Duodenal mucosa (tissue), 2 donors: ENCODE measurements at regions not wholly inside any gene's neighbourhood (a gene's known extent, or its start where the extent isn't known, plus 50 kb on each side); places are given as distances from the start of the nearest gene placed in this dataset.

ENCODE experiments used
- H3K27ac ChIP-seq: one replicate; pipeline ENCODE4 v1.7.0; 2013; ENCODE audit warnings: low read depth, low read length
- H3K27me3 ChIP-seq, 2 donors: one replicate each; pipeline ENCODE4 v1.7.0; 2013; ENCODE audit warnings: low read length in 2 of 2, control low read depth in 1 of 2; ENCODE audit not compliant: insufficient read depth in 2 of 2, control insufficient read depth in 1 of 2
- H3K36me3 ChIP-seq, 2 donors: one replicate each; pipeline ENCODE4 v1.7.0; 2013; ENCODE audit warnings: low read length in 2 of 2, control low read depth in 1 of 2; ENCODE audit not compliant: insufficient read depth in 2 of 2, control insufficient read depth in 1 of 2
- H3K4me1 ChIP-seq, 2 donors: one replicate each; pipeline ENCODE4 v1.7.0; 2013; ENCODE audit warnings: low read length in 2 of 2, control low read depth in 1 of 2; ENCODE audit not compliant: insufficient read depth in 2 of 2, control insufficient read depth in 1 of 2
- H3K4me3 ChIP-seq, 2 donors: one replicate each; pipeline ENCODE4 v1.7.0; 2013; ENCODE audit warnings: low read length in 2 of 2, low read depth in 1 of 2
- H3K9ac ChIP-seq, 2 donors: one replicate each; pipeline ENCODE4 v1.7.0; 2013; ENCODE audit warnings: low read length in 2 of 2, low read depth in 1 of 2
- H3K9me3 ChIP-seq, 2 donors: one replicate each; pipeline ENCODE4 v1.7.0; 2013; ENCODE audit warnings: low read length in 2 of 2, control low read depth in 1 of 2; ENCODE audit not compliant: control insufficient read depth in 1 of 2

GRCh38 chr14:71833476-71833875, 98.8 kb upstream of the RGS6 start:
- Histone ChIP-seq H3K9ac (no peak overlapping the region), H3K4me3 (no peak overlapping the region), H3K4me1 (no peaks in the 10 kb centered on the region), H3K9me3 (no peaks in the 10 kb centered on the region), H3K27ac (no peak overlapping the region), H3K36me3 (no peaks in the 10 kb centered on the region), H3K27me3 (no peaks in the 10 kb centered on the region)

- Histone ChIP-seq H3K9me3 (no peaks in the 10 kb centered on the region), H3K9ac (no peak overlapping the region), H3K4me1 (no peaks in the 10 kb centered on the region), H3K27ac (no peak overlapping the region), H3K36me3 (no peaks in the 10 kb centered on the region), H3K27me3 (no peaks in the 10 kb centered on the region), H3K4me3 (no peak overlapping the region)
These were observed 97.7 kb upstream of the RGS6 start for GRCh38 chr14:71834284-71835204.

- Histone ChIP-seq H3K36me3 (no peaks in the 10 kb centered on the region), H3K9ac (no peak overlapping the region), H3K4me3 (no peak overlapping the region), H3K9me3 (no peaks in the 10 kb centered on the region), H3K4me1 (no peaks in the 10 kb centered on the region), H3K27me3 (no peaks in the 10 kb centered on the region), H3K27ac (no peak overlapping the region)
These were observed 80.0 kb upstream of the RGS6 start for GRCh38 chr14:71852181-71852580.

GRCh38 chr14:71855399-71856036, 76.7 kb upstream of the RGS6 start:
- Histone ChIP-seq H3K36me3 (no peaks in the 10 kb centered on the region), H3K9me3 (no peaks in the 10 kb centered on the region), H3K27me3 (no peaks in the 10 kb centered on the region), H3K4me3 (no peak overlapping the region), H3K9ac (no peak overlapping the region), H3K4me1 (no peaks in the 10 kb centered on the region), H3K27ac (no peak overlapping the region)

GRCh38 chr14:71856199-71856919, 75.9 kb upstream of the RGS6 start:
- no peaks in the 10 kb centered on the region for H3K36me3 ChIP-seq
- no peak overlapping the region for H3K27ac ChIP-seq
- no peaks in the 10 kb centered on the region for H3K27me3 ChIP-seq
- no peak overlapping the region for H3K9ac ChIP-seq
- H3K4me3 ChIP-seq: no peak overlapping the region
- H3K4me1 ChIP-seq: no peaks in the 10 kb centered on the region
- no peaks in the 10 kb centered on the region for H3K9me3 ChIP-seq

GRCh38 chr14:71863049-71863448, 69.2 kb upstream of the RGS6 start:
- Histone ChIP-seq H3K4me1 (no peaks in the 10 kb centered on the region), H3K27me3 (no peaks in the 10 kb centered on the region), H3K27ac (no peak overlapping the region), H3K4me3 (no peak overlapping the region), H3K9me3 (peaks cover 0 to 2% of the 10 kb centered on the region in 2 donors), H3K9ac (no peak overlapping the region), H3K36me3 (no peaks in the 10 kb centered on the region)

- no peak overlapping the region for H3K4me3 ChIP-seq
- H3K27ac ChIP-seq: no peak overlapping the region
- H3K9ac ChIP-seq: no peak overlapping the region
- H3K4me1 ChIP-seq: no peaks in the 10 kb centered on the region
- peaks cover 0 to 2% of the 10 kb centered on the region in 2 donors for H3K9me3 ChIP-seq
- no peaks in the 10 kb centered on the region for H3K27me3 ChIP-seq
- H3K36me3 ChIP-seq: no peaks in the 10 kb centered on the region
These were observed 68.5 kb upstream of the RGS6 start for GRCh38 chr14:71863766-71864165.
